Testis (tissue), 2 donors: ENCODE measurements at regions not wholly inside any gene's neighbourhood (a gene's known extent, or its start where the extent isn't known, plus 50 kb on each side); places are given as distances from the start of the nearest gene placed in this dataset.

Source experiments
- POLR2A ChIP-seq: fragments of 450-650 bp; IDR thresholded peaks from one replicate; pipeline ENCODE4 v1.6.1; 2017; ENCODE audit warnings: antibody characterized with exemption, mild to moderate bottlenecking, moderate library complexity
- TF ChIP-seq, protein P1 (sequence below), 3 experiments: fragments of 450-650 bp in 2 of 3; fragments of 200-600 bp in 1 of 3; sonication (generic) in 1 of 3; IDR thresholded peaks; one replicate each; pipeline ENCODE4 v1.5.1; 2016 to 2019; ENCODE audit warnings: antibody characterized with exemption in 3 of 3, mild to moderate bottlenecking in 2 of 3, moderate library complexity in 1 of 3

GRCh38 chr5:4785971-4786370 is 354.2 kb upstream of the ADAMTS16 start:
- TF ChIP-seq, protein P1, sequence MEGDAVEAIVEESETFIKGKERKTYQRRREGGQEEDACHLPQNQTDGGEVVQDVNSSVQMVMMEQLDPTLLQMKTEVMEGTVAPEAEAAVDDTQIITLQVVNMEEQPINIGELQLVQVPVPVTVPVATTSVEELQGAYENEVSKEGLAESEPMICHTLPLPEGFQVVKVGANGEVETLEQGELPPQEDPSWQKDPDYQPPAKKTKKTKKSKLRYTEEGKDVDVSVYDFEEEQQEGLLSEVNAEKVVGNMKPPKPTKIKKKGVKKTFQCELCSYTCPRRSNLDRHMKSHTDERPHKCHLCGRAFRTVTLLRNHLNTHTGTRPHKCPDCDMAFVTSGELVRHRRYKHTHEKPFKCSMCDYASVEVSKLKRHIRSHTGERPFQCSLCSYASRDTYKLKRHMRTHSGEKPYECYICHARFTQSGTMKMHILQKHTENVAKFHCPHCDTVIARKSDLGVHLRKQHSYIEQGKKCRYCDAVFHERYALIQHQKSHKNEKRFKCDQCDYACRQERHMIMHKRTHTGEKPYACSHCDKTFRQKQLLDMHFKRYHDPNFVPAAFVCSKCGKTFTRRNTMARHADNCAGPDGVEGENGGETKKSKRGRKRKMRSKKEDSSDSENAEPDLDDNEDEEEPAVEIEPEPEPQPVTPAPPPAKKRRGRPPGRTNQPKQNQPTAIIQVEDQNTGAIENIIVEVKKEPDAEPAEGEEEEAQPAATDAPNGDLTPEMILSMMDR (IDR thresholded peaks at IDR 0.05): no peak
- TF ChIP-seq POLR2A: no peak
